ENCODE measurements at regions not wholly inside any gene's neighbourhood (a gene's known extent, or its start where the extent isn't known, plus 50 kb on each side); places are given as distances from the start of the nearest gene placed in this dataset.

DNA sequence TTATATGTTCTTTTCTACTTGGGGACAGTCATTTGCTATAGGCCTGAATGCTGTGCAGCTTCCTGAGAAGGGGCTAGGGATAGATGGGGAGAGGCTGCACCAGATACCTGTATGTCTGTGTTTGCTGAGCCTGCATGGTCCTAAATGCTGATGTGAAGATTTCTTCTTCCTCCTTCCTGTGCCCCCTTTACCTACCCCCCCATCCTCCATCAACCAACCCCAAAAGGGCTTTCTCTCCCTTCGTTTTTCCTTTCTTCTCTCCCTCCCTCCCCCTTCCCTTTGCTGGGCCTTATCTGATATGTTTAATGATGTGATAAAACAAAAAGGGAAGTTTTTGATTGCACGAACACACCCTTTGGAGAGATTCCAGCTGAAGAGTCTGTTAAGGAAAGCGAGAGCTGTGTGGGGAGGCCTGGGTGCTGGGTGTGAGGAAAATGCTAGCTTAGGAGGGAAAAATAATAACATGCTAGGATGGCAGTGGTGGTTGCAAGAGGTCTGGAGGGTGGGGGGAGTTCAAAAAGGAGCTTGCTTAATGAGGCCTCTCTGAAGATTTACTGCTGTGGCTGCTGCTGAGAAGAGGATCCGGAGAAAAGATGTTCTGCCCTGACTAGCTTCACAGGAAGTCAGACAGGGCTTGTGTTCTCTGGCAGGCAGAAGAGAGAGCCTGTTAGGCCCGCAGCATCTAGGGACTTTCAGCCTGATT lies 101.8 kb downstream of the SAMD9 start:
- no peak for DNase-seq (ENCODE audit: low spot score)

DNA sequence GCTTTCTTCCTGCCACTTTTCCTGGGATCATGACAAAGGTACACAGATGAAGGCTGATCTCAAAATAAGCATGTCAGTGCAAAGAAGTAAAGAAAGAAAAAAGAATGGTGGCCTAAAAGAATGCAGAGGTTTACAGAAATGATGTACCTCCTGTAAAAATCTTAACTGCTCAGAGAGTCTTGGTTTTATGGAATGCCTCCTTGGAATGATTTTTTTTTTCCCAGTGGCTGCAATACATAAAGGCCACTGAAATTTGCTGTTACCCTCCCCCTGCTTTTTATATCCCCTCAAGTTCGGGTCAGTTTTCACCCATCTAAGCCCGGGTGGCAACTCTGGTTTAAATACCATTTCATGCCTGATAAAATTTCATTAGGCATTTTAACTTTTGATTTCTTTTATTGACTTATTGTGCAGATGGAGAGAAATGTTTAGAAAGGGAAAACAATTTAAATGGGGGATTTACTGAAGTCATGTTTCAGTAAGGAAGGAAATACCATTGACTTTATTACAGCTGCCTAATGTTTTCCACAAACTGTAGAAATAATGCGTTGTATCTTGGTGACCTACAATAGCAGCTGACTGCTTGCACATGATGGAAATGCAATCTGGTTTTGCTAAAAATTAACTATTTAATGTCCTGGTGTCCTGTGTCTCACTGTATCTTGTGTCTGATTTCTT lies 102.5 kb downstream of the SAMD9 start:
- no peak for DNase-seq (ENCODE audit: low spot score)

DNA sequence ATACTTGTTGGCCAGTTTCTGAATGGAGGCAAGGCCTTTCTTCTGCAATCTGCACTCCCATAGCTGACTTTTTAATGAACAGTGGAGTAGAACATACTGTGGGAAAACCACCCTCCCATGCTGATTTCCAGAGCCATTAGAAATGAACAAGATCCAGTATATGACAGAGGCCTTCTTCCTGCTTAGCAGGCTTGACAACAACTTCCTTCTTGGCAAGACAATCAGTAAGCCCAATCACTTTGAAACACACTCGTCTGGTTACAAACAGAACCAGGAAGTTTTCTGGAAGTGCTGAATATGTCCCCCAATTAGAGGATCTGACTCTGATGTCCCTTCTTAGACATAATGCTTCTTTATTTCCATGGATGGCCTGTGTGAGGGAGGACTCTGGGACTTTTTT lies 103.4 kb downstream of the SAMD9 start:
- peak; percentile 16 for DNase-seq (ENCODE audit: low spot score)

DNA sequence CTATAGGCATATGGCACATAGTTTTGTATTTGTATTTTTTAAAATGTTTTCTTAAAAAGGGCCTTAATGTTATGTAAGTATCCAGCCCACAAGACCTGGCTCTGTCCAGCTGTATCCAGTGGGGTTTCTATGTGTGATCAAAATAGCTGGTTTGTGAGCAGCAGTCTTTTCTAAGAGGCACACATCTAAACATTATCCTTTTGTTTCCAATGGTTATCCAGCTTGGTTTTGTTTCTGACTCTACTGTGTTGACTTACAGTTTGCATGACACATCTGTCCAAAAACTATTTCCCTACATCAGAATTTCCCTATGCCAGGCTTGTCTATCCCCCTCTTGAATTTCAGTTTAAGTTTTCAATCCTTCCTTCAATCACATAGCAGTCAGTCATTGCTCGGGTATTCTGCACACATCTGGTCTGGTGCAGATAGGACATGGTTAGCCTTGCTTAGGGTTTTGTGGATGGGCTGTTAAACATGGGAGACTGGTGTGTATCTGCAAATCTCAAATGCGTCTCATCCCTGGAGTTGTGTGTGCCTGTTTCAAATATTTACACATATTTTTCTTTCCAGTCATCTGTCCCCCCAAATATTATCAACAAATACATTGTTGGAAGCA lies 104.2 kb downstream of the SAMD9 start:
- no peak for DNase-seq (ENCODE audit: low spot score)

DNA sequence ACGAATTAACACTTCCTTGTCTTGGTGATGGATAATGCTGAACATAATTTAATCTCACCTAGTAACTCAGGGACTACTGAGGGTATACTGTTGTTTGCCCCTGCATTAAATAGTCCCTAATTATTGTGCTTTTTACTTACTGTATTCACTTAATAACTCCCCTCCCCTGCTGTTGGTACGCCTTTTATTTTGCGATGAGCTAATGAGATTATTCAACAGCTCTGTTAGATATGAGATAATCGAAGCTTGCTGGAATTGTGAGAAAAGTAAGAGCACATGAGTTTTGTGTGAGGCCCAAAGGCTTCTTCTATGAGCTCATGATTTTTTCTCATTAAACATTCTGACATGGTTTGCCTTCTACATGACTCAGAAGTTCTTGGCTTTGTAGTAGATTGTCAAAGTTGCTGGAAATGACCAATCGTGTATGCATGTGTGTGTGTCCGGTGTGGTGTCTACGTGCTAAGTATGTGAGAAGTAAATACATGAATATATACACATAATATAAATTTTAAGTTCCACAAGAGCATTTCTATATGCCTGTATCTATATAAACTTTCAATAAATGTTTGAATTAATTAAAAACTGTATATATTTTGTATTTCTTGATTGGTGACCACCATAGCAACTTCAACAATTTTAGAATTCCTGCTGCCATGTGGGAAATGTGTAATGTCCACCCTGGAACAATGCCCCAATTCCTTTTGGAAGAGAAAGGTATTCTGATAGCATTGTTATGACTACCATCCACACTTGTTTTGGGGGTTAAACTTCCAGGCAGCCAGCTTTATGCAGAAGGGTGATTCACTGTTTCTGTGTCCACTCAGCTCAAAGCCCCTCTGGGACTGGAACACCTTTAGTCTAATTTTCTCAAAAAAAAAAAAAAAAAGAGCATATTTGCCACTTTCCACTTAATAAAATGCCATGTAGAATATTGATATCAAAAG lies 106.2 kb downstream of the SAMD9 start:
- DNase-seq (ENCODE audit: low spot score) = no peak

DNA sequence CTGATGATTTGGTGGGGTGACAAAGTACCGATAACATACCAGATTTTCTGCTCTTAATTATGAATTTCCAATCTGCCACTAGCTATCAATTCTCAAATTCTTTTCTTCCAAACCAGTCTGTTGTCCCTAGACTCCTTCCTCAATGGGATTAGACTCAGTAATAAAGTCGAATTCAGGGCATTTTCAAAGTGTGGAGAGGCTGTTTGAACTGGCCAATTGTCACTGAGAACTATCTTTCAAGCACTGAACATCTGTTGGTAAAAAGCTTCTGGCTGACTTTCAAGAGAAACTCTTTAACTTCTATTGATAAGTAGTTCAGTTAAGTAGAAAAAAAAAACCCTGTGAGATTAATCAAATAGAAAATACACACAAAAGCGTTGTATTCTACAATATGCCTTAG lies 108.9 kb downstream of the SAMD9 start:
- DNase-seq (ENCODE audit: low spot score) = no peak

DNA sequence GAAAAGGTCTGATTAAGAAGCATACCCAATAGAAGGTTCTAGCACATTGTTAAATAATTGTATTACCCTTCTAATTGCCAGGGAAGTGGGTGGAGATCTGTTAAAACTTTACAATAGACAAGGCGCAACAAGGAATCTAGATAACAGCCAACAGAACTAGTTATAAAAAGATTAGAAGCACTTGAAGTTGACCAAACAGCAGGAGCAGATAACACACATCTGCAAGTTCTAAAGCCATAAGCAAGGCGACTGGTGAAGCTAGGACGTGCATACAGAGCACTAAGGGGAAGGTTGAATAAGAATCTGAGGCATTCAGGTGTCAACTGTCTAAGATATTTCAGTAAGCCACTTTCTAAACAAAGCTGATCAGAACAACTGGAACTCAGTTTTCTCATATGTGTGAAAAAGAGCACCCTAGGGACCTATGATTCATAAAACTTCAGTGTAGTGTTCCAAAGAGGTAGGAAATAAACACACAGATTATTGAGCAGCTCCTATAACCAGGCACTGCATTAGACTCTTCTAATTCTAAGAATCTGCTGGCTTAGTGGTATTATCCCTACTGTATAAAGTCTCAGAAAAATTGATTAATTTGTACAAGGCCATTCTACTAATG lies 111.2 kb downstream of the SAMD9 start:
- no peak for DNase-seq (ENCODE audit: low spot score)

DNA sequence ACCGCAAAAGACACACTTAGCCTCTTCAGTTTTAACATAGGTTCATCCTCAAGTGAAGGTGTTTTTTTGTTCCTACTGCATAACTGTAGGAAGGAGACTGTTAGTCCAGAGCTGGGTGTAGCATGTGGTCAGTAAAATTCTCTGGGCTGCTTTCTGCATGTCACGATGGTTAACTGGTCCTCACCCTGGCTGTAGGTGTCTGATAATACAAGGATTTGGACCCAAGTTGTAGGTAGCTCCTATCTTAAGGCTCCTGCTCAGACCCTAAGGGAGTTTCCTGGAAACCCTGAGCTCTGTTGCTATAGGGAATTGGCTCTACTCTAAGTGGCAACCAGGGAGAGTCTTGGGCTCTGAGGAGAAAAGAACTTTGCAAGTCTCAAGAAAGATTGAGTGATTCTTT lies 112.9 kb downstream of the SAMD9 start:
- DNase-seq (ENCODE audit: low spot score) = no peak

DNA sequence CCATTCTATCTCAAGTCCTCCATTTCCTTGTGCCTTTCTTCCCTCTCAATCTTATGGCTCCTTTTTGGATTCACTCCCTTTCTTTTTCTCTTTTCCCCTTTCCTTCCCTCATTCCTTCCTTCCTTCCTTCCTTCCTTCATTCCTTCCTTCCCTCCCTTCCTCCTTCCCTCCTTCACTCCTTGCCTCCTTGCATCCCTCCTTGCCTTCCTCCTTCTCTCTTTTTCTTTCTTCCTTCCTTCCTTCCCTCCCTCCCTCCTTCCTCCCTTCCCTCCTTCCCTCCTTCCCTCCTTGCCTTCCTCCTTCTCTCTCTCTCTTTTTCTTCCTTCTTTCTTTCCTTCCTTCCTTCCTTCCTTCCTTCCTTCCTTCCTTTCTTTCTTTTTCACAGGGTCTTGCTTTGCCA lies 120.1 kb downstream of the SAMD9 start:
- no peak for DNase-seq (ENCODE audit: low spot score)

DNA sequence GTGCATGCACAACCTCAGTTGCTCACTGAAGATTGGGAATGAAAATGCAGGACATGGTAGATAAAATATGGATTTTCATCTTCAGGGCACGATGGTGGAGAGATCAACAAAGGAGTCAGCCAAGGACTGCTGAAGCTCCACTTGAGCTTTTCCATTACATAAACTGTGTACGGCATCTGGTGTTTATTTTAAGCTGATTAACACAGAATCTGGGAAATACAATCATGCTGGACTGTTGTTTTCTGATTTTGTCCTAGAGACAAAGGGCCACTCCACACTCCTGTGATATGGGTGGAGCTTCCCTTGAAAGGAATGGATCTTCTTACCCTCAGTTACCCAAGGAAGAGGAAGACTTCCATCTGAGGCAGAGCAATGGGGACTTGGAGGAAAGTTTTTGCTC lies 120.6 kb downstream of the SAMD9 start:
- no peak for DNase-seq (ENCODE audit: low spot score)

DNA sequence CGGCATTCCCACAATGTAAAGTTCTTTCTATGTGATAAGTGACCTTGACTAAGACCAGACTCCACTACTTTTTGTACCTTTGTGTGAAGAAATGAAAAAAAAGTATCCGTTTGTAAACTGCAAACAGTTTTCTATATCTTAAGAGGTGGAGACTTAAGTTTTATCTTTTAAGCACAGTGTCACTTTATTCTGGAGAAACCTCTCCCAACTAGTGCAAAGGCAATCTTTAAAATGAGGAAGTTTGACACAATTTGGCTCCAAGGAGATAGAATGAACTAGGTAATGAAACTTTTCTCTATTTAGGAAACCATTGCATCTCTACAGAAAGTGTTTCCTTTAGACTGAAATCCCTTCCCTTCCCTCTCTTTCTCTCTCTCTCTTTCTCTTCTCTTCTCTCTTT lies 122.9 kb downstream of the SAMD9 start:
- no peak for DNase-seq (ENCODE audit: low spot score)

DNA sequence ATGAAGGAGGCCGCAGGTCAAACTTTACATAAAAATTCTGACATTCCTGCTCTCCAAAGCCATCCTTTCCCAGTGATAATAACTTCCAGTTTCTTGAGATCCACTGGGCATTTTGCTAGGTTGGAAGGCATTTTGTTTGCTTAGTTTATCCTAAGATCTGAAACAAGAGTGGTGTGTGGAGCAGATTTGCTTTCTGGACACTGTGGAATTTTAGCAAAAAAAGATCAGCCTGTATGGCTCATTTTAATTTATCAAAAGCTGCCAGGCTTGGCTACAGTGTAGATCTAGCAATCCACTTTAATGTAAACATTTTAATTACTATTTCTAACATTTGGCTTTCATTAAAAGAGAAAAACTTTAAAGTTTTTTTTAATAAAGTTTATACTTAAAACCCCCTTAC lies 124.8 kb downstream of the SAMD9 start:
- DNase-seq (ENCODE audit: low spot score) = no peak

DNA sequence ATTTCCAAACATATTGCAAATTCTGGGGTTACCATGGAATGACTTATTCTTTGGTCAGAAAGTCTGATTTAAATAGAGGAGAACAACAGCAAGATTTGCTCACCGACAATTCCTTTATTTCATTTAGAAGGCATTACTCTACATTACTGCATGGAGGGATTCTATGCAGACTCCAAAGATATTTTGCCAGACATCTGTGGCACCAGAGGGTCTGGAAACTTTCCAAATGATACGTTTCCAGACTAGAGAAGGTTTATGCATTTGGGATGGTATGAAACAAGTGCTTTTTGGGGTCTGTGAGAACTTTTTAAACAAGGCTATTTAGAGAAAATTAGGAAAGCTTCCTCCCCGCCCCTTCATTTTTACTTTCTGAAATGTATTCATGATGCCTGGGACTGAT lies 125.3 kb downstream of the SAMD9 start:
- DNase-seq (ENCODE audit: low spot score) = no peak

DNA sequence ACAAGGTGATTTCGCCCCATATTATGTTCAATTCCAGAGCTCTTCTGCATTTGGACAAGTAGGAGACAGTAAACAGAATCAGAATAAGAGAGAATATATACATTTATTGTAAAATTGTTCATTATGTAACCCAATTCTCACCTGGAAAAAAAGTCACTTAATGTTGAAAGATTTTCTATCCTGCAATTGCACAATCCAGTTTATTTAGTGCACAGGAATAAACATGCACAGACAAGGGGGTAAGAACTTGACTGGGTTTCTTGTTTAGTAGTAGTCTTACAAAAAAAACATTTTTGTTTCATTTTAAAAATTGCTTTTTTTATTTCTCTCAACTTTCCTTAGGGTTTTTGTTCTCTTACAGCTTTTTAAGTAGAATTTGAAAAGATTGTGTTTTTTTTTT lies 126.6 kb downstream of the SAMD9 start:
- no peak for DNase-seq (ENCODE audit: low spot score)

DNA sequence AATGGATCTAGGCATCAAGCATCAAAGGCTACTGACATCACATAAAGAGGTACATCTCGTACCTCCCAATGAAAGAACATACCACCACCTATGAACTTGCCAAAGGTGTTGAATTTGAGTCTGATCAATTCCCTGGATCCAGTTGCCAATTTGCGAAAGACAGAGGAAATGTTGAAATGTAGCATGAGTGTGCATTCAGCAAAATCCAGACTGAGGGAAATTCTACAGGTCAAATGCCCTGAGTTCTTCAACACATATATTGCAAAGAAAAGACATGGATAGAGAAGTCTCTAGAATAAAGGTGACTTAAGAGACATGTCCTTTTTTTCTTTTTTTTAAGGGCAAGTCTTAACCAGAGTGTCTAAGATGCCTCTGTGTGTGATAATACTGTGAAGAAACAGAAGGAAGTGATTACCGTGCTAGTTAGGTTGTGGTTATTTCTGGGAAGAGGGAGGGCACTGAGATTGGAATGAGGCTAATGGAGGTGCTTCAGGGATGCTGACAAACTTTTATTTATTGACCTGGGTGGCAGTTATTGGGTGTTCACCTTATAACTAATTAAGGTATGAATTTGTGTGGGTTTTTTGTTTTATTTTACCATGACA lies 128.7 kb downstream of the SAMD9 start:
- no peak for DNase-seq (ENCODE audit: low spot score)

DNA sequence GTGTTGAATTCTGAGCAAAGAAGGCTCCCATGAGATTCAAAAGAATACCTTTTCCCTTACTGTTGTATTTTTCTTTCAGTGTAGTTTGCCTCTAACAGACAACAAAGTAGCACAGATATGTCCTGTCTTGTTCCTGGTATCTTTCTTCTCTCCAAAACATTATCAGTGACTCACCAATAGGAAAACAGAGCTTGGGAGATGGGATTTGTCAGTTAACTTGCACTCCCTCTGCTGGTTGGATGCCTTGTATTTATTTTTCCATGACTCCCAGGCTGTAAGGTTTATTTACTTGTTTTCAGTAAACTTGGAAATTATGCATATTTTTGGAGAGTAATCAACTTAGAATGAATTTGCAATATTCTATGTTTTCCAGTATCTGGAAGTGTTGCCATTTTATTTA lies 129.7 kb downstream of the SAMD9 start:
- DNase-seq (ENCODE audit: low spot score) = no peak

DNA sequence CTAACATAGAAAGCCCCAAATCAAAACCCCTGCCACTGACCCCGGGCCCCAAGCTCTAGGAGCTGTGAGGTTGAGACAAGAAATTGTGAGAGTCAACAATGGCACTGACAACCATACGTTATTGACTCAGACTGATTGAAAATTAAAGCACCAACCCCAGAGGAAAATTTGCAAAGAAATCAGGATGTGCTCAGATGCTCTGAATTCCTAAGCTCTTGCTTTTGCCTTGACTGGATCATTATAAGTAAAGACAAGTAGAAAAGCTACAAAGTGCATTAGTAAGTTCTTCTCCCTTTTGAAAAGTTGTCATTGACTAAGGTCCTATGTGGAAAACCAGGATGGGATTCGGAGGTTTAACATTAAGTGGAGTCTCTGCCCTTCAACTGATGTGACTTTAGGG lies 130.2 kb downstream of the SAMD9 start:
- DNase-seq (ENCODE audit: low spot score) = no peak

DNA sequence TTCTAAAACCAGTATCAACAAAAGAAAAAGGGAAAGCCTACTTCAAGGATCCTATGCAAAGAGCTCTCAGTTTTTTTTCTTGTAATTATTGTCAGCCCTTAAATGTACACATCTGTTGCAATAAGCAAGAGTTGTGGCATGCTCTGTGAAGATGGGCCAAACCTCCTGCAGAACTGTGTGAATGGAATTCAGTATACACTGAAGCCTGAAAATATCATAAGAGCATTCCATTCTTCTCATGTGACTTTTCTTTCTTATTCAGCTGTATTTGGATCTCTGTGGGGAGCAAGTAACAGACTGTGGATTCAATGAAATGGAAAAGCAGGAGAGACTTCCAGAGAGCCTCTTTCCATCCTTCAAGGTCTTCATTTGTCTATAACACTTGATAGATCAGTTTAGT lies 130.7 kb downstream of the SAMD9 start:
- DNase-seq (ENCODE audit: low spot score) = no peak

DNA sequence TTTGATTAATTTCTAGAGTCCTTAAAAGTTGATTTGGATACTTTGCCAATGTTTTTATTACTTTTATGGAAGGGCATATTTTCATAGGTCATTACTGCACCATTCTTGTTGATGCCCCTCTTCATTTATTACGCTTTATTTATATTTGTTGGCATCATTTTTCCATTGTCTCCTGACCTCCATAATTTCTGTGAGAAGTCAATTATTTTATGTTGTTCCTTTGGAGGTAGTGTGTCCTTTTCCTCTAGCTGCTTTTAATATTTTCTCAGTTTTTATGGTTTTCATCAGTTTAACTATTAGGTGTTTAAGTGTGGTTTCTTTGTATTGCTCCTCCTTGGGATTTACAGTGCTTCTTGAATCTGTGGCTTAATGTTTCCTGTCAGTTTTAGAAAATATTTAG lies 134.9 kb downstream of the SAMD9 start:
- no peak for DNase-seq (ENCODE audit: low spot score)

DNA sequence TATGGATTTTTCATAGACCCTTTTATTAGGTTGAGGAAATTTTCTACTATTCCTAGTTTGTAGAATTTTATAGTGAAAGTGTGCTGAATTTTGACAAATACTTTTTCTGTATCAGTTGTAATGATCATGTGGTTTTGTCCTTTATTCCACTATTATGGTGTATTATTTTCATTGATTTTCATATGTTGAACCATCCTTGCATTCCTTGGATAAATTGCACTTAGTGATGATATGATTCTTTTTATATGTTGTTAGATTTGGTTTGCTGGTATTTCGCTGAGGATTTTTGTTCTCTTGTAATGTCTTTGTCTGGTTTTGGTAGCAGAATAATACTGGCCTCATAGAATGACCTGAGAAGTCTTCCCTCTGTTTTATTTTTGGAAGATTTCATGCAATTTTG lies 140.6 kb upstream of the CDK6 start:
- DNase-seq (ENCODE audit: low spot score) = no peak

DNA sequence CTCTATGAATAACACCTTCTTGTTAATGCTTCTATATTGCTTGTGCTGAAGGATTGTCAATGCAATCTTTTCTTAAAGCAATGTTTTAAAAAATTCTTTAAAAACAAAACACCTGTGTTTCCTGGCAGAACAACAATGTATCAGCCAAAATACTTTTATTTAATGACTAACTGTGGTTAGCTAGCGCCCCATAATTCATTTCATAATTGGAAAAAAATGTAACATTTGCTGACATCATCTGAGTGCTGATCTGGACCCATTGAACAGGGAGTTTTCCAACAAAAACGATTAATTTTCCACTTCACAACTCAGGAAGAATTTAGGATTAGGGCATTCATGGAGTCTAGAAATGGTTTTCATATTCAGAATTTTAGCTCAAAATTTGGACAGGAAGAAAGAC lies 137.6 kb upstream of the CDK6 start:
- no peak for DNase-seq (ENCODE audit: low spot score)
